A549 (cell line): ENCODE measurements at regions not wholly inside any gene's neighbourhood (a gene's known extent, or its start where the extent isn't known, plus 50 kb on each side); places are given as distances from the start of the nearest gene placed in this dataset.

ENCODE experiments used
- ATAC-seq, 2 experiments: fragments of 200-7000 bp in 1 of 2; fragments of >200 bp in 1 of 2; cut with Nextera tagmentation in 1 of 2; cut with Tn5 transposase in 1 of 2; 3 replicates each; pipeline versions ENCODE4 v1.8.0 to v1.9.1; 2018 to 2020; ENCODE audit warnings: mild to moderate bottlenecking in 1 of 2, moderate library complexity in 1 of 2
- CTCF ChIA-PET: fragments of 300-600 bp; sonication (Branson Sonifier 250); formaldehyde crosslinking; extraction: SDS; loops from one replicate; lab custom pipeline; 2021; ENCODE audit warnings: antibody characterized with exemption, inconsistent platforms; lab: Yijun Ruan, JAX
- POLR2A ChIA-PET: fragments of 350-600 bp; formaldehyde crosslinking; extraction: SDS; loops from one replicate; lab custom pipeline; 2021; ENCODE audit warnings: antibody characterized with exemption, inconsistent platforms; lab: Yijun Ruan, JAX
- DNase-seq, 2 experiments: peaks; one replicate each; pipeline versions ENCODE4 v3.0.0 to v3.0.0-alpha.2; 2011 to 2016; ENCODE audit warnings: low read depth in 1 of 2, low spot score in 1 of 2
- FAIRE-seq: peaks from 2 replicates; lab custom pipeline; 2011; peaks lifted over from hg19 to GRCh38; lab: Jason Lieb, UNC
- H3K27ac ChIP-seq, 2 experiments: fragments of >200 bp; sonication (Bioruptor Twin); formaldehyde crosslinking; 3 replicates each; pipeline ENCODE4 v1.5.1; 2016 to 2017
- H3K4me1 ChIP-seq: fragments of >200 bp; sonication (Bioruptor Twin); formaldehyde crosslinking; 3 replicates; pipeline ENCODE4 v1.6.1; 2016
- H3K4me2 ChIP-seq: fragments of >200 bp; sonication (Bioruptor Twin); formaldehyde crosslinking; 3 replicates; pipeline ENCODE4 v1.6.1; 2016
- H3K4me3 ChIP-seq: fragments of >200 bp; sonication (Bioruptor Twin); formaldehyde crosslinking; 3 replicates; pipeline ENCODE4 v1.5.1; 2016
- H3K9me3 ChIP-seq: fragments of >200 bp; sonication (Bioruptor Twin); formaldehyde crosslinking; 3 replicates; pipeline ENCODE4 v1.6.1; 2016
- ATOH8 ChIP-seq: fragments of 250-450 bp; sonication (Bioruptor Pico); IDR thresholded peaks from 2 replicates; pipeline ENCODE4 v1.5.0; 2020; ENCODE audit warnings: low read depth, mild to moderate bottlenecking, moderate library complexity
- BCL3 ChIP-seq: fragments of >200 bp; sonication (Bioruptor Twin); formaldehyde crosslinking; IDR thresholded peaks from 3 replicates; pipeline ENCODE4 v1.6.1; 2016
- CBX2 ChIP-seq: fragments of 200-600 bp; sonication (generic); IDR thresholded peaks from 2 replicates; pipeline ENCODE4 v1.6.1; 2016; ENCODE audit warnings: low read depth, mild to moderate bottlenecking, borderline replicate concordance
- CBX8 ChIP-seq: fragments of 200-600 bp; sonication (generic); IDR thresholded peaks from 2 replicates; pipeline ENCODE4 v1.6.1; 2016
- CEBPB ChIP-seq, 2 experiments: fragments of >200 bp in 1 of 2; sonication (Bioruptor Twin) in 1 of 2; formaldehyde crosslinking in 1 of 2; IDR thresholded peaks; 2 replicates each; pipeline ENCODE4 v1.6.1; 2012 to 2016
- CHD2 ChIP-seq: fragments of 150-350 bp; IDR thresholded peaks from 2 replicates; pipeline ENCODE4 v1.6.1; 2014; ENCODE audit warnings: low read length; ENCODE audit not compliant: partially characterized antibody
- CHD4 ChIP-seq: fragments of 200-600 bp; sonication (generic); IDR thresholded peaks from 2 replicates; pipeline ENCODE4 v1.6.1; 2016; ENCODE audit warnings: antibody characterized with exemption, mild to moderate bottlenecking, borderline replicate concordance
- CTCF ChIP-seq: fragments of >200 bp; sonication (Bioruptor Twin); formaldehyde crosslinking; IDR thresholded peaks from 3 replicates; pipeline ENCODE4 v1.5.1; 2016
- HDAC2 ChIP-seq: fragments of 200-600 bp; sonication (generic); IDR thresholded peaks from 2 replicates; pipeline ENCODE4 v1.6.1; 2016
- HES2 ChIP-seq: fragments of >200 bp; sonication (Bioruptor Twin); formaldehyde crosslinking; IDR thresholded peaks from 2 replicates; pipeline ENCODE4 v1.6.1; 2016
- HEYL ChIP-seq: fragments of 250-450 bp; sonication (Bioruptor Pico); IDR thresholded peaks from 2 replicates; pipeline ENCODE4 v1.8.0; 2021; ENCODE audit warnings: mild to moderate bottlenecking, moderate library complexity
- JUNB ChIP-seq: fragments of >200 bp; sonication (Bioruptor Twin); formaldehyde crosslinking; IDR thresholded peaks from 2 replicates; pipeline ENCODE4 v1.6.1; 2016
- KDM1A ChIP-seq: fragments of 200-600 bp; sonication (generic); IDR thresholded peaks from 2 replicates; pipeline ENCODE4 v1.6.1; 2016; ENCODE audit warnings: low read depth, mild to moderate bottlenecking
- MAZ ChIP-seq: fragments of 150-350 bp; IDR thresholded peaks from 2 replicates; pipeline ENCODE4 v1.6.1; 2014; ENCODE audit warnings: antibody characterized with exemption, low read depth, low read length, borderline replicate concordance
- NPAS2 ChIP-seq: fragments of 250-450 bp; sonication (Bioruptor Pico); IDR thresholded peaks from 2 replicates; pipeline ENCODE4 v1.8.0; 2022; ENCODE audit warnings: mild to moderate bottlenecking, moderate library complexity, borderline replicate concordance
- POLR2A ChIP-seq: IDR thresholded peaks from 2 replicates; pipeline ENCODE4 v1.6.1; 2012; ENCODE audit warnings: mild to moderate bottlenecking, low read length
- POLR2AphosphoS2 ChIP-seq: conservative IDR thresholded peaks from 2 replicates; pipeline ENCODE4 v1.6.1; 2012; ENCODE audit warnings: low read length, improper control_type of control experiment, inconsistent platforms
- RCOR1 ChIP-seq: fragments of 150-350 bp; IDR thresholded peaks from 2 replicates; pipeline ENCODE4 v1.6.1; 2014; ENCODE audit warnings: antibody characterized with exemption, low read length, low read depth
- RNF2 ChIP-seq: fragments of 200-600 bp; sonication (generic); IDR thresholded peaks from 2 replicates; pipeline ENCODE4 v1.6.1; 2016; ENCODE audit warnings: low read depth, mild to moderate bottlenecking, antibody characterized with exemption, moderate library complexity, borderline replicate concordance
- SREBF2 ChIP-seq: fragments of 450-650 bp; IDR thresholded peaks from 2 replicates; pipeline ENCODE4 v1.6.1; 2014; ENCODE audit warnings: mild to moderate bottlenecking, moderate library complexity
- ZC3H11A ChIP-seq: fragments of 450-650 bp; IDR thresholded peaks from 2 replicates; pipeline ENCODE4 v1.6.1; 2014; ENCODE audit warnings: antibody characterized with exemption, mild to moderate bottlenecking
- ZFP36 ChIP-seq: fragments of 450-650 bp; IDR thresholded peaks from 2 replicates; pipeline ENCODE4 v1.6.1; 2014; ENCODE audit warnings: borderline replicate concordance; ENCODE audit not compliant: partially characterized antibody
- ZNF302 ChIP-seq: fragments of 250-450 bp; sonication (Bioruptor Pico); IDR thresholded peaks from 2 replicates; pipeline ENCODE4 v1.9.0; 2021; ENCODE audit warnings: inconsistent platforms, mild to moderate bottlenecking, moderate library complexity
- ZSCAN20 ChIP-seq: fragments of 250-450 bp; sonication (Bioruptor Pico); IDR thresholded peaks from 2 replicates; pipeline ENCODE4 v1.8.0; 2022; ENCODE audit warnings: mild to moderate bottlenecking, moderate library complexity
- WGBS: methylation state at CpG from one replicate; pipeline ENCODE4 v1.1.6; 2017; ENCODE audit errors: missing lambda C conversion rate; 5-methylcytosine and 5-hydroxymethylcytosine counted together
- TF ChIP-seq, protein P1 (sequence below): fragments of 250-450 bp; sonication (Bioruptor Pico); IDR thresholded peaks from 2 replicates; pipeline ENCODE4 v1.5.0; 2021; ENCODE audit warnings: mild to moderate bottlenecking, moderate library complexity, borderline replicate concordance

GRCh38 chr2:61742955-61743354 is 110.9 kb downstream of the FAM161A start:
- ChIA-PET POLR2A (no interaction called here), CTCF (no interaction called here)
- H3K4me3 ChIP-seq = no peak overlapping the region
- no peak overlapping the region for H3K4me2 ChIP-seq
- ATAC-seq = peak in 1 of 2 experiments; percentile 36; a peak in 1 of 6 replicates
- DNase-seq = no peak
- no peak for FAIRE-seq
- H3K4me1 ChIP-seq = no peaks in the 10 kb centered on the region
- WGBS = 81% methylated on average over 6 of the region's 6 CpGs
- no peak overlapping the region for H3K27ac ChIP-seq
- no peaks in the 10 kb centered on the region for H3K9me3 ChIP-seq
- TF ChIP-seq CBX2 (no peak), ZNF302 (no peak), RCOR1 (no peak), RNF2 (no peak), JUNB (no peak), CTCF (no peak), CEBPB (IDR thresholded peaks at IDR 0.05) (no peak), HDAC2 (no peak), ZSCAN20 (CRISPR knock-in tag) (no peak), SREBF2 (no peak), BCL3 (no peak)

GRCh38 chr2:61737841-61738240 is 116.0 kb downstream of the FAM161A start:
- WGBS = 82% methylated on average over 3 of the region's 3 CpGs

More at GRCh38 chr2:61737841-61738240, 116.0 kb downstream of the FAM161A start:
- no peak overlapping the region for H3K4me3 ChIP-seq
- no peak overlapping the region for H3K27ac ChIP-seq
- ChIA-PET CTCF (interaction anchor here (0.6 to 1.3 kb wide), 3 partner anchors 55 to 312 kb away, joined by 3 to 4 read pairs (median 3); no protein-coding TSS in a partner anchor), POLR2A (no interaction called here)
- FAIRE-seq (no peak), DNase-seq (no peak), ATAC-seq (no peak; a peak in 1 of 6 replicates)
- H3K4me2 ChIP-seq = no peak overlapping the region
- H3K4me1 ChIP-seq = no peaks in the 10 kb centered on the region
- H3K9me3 ChIP-seq = no peaks in the 10 kb centered on the region
- no peak for TF ChIP-seq ATOH8
- no peak for TF ChIP-seq HEYL
- TF ChIP-seq RNF2 = no peak
- TF ChIP-seq BCL3 = no peak
- TF ChIP-seq POLR2AphosphoS2 = no peak
- no peak for TF ChIP-seq CHD4
- TF ChIP-seq NPAS2 (CRISPR knock-in tag) = no peak
- TF ChIP-seq ZFP36 = no peak
- TF ChIP-seq KDM1A = no peak
- no peak for TF ChIP-seq HES2
- no peak for TF ChIP-seq CEBPB (IDR thresholded peaks at IDR 0.05)
- TF ChIP-seq ZC3H11A = no peak
- no peak for TF ChIP-seq MAZ
- no peak for TF ChIP-seq CBX8
- TF ChIP-seq SREBF2 = no peak
- TF ChIP-seq, protein P1, sequence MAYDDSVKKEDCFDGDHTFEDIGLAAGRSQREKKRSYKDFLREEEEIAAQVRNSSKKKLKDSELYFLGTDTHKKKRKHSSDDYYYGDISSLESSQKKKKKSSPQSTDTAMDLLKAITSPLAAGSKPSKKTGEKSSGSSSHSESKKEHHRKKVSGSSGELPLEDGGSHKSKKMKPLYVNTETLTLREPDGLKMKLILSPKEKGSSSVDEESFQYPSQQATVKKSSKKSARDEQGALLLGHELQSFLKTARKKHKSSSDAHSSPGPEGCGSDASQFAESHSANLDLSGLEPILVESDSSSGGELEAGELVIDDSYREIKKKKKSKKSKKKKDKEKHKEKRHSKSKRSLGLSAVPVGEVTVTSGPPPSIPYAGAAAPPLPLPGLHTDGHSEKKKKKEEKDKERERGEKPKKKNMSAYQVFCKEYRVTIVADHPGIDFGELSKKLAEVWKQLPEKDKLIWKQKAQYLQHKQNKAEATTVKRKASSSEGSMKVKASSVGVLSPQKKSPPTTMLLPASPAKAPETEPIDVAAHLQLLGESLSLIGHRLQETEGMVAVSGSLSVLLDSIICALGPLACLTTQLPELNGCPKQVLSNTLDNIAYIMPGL (CRISPR knock-in tag) = no peak
- no peak for TF ChIP-seq CHD2
- no peak for TF ChIP-seq POLR2A
